PFSK-1 (cell line): ENCODE measurements at regions not wholly inside any gene's neighbourhood (a gene's known extent, or its start where the extent isn't known, plus 50 kb on each side); places are given as distances from the start of the nearest gene placed in this dataset.

ENCODE experiments used
- POLR2AphosphoS5 ChIP-seq: IDR thresholded peaks from 2 replicates; pipeline ENCODE4 v1.6.1; 2012; ENCODE audit warnings: low read depth, mild to moderate bottlenecking, control low read depth, low read length, moderate library complexity
- REST ChIP-seq, 2 experiments: IDR thresholded peaks; 2 replicates each; pipeline versions ENCODE4 v1.6.1 to v1.8.0; 2011 to 2012; ENCODE audit warnings: low read depth in 2 of 2, low read length in 2 of 2, control low read depth in 1 of 2, inconsistent platforms in 1 of 2, mild to moderate bottlenecking in 1 of 2, moderate library complexity in 1 of 2; ENCODE audit not compliant: insufficient read depth in 1 of 2

GRCh38 chr15:85875756-85876155 is 81.0 kb upstream of the KLHL25 start:
- no peak for TF ChIP-seq REST (IDR thresholded peaks at IDR 0.05; ENCODE audit: insufficient read depth in 1 of 2, low read depth in 2 of 2, low read length in 2 of 2)
- no peak for TF ChIP-seq POLR2AphosphoS5
